WTC11 (cell line): ENCODE measurements at regions not wholly inside any gene's neighbourhood (a gene's known extent, or its start where the extent isn't known, plus 50 kb on each side); places are given as distances from the start of the nearest gene placed in this dataset.

Experiments
- ATAC-seq: fragments of 200-7000 bp; cut with Tn5 transposase; 2 replicates; pipeline ENCODE4 v1.10.0; 2021; ENCODE audit warnings: mild to moderate bottlenecking, moderate library complexity
- CTCF ChIA-PET: fragments of 300-600 bp; sonication (Branson Sonifier 250); formaldehyde crosslinking; loops from one replicate; lab custom pipeline; 2021; ENCODE audit warnings: antibody characterized with exemption; lab: Charles Lee
- POLR2A ChIA-PET: fragments of 350-600 bp; sonication (Branson Sonifier 250); formaldehyde crosslinking; loops from one replicate; lab custom pipeline; 2021; ENCODE audit warnings: antibody characterized with exemption; lab: Charles Lee
- DNase-seq: peaks from one replicate; pipeline ENCODE4 v3.0.0; 2021; ENCODE audit warnings: low spot score
- H3K27ac Mint-ChIP-seq: 2 replicates; pipeline ENCODE4 v1.8.0; 2021; ENCODE audit warnings: mixed read lengths
- H3K27me3 Mint-ChIP-seq: 2 replicates; pipeline ENCODE4 v1.8.0; 2021; ENCODE audit warnings: low read depth, mild to moderate bottlenecking, moderate library complexity, mixed read lengths
- H3K36me3 Mint-ChIP-seq: 2 replicates; pipeline ENCODE4 v1.8.0; 2021; ENCODE audit warnings: mixed read lengths
- H3K4me1 Mint-ChIP-seq: 2 replicates; pipeline ENCODE4 v1.8.0; 2022; ENCODE audit warnings: mixed read lengths
- H3K4me3 Mint-ChIP-seq: 2 replicates; pipeline ENCODE4 v1.8.0; 2021; ENCODE audit warnings: mild to moderate bottlenecking, moderate library complexity, mixed read lengths
- H3K9me3 Mint-ChIP-seq: 2 replicates; pipeline ENCODE4 v1.8.0; 2021; ENCODE audit warnings: mixed read lengths
- CREB1 ChIP-seq: sonication (generic); formaldehyde crosslinking; IDR thresholded peaks from 2 replicates; pipeline ENCODE4 v1.8.0; 2023; ENCODE audit warnings: mild to moderate bottlenecking, missing genetic modification reagents
- EMX1 ChIP-seq: fragments of 250-450 bp; sonication (Bioruptor Pico); IDR thresholded peaks from 2 replicates; pipeline ENCODE4 v1.8.0; 2021; ENCODE audit warnings: mild to moderate bottlenecking
- ETV6 ChIP-seq: sonication (generic); formaldehyde crosslinking; IDR thresholded peaks from 2 replicates; pipeline ENCODE4 v1.8.1; 2022; ENCODE audit warnings: mild to moderate bottlenecking, missing genetic modification reagents
- FOXP1 ChIP-seq: sonication (generic); formaldehyde crosslinking; IDR thresholded peaks from 2 replicates; pipeline ENCODE4 v1.8.0; 2022; ENCODE audit warnings: missing genetic modification reagents, mild to moderate bottlenecking, moderate library complexity, borderline replicate concordance
- GRHL2 ChIP-seq: fragments of 250-450 bp; sonication (Bioruptor Pico); IDR thresholded peaks from 2 replicates; pipeline ENCODE4 v1.8.0; 2022; ENCODE audit warnings: mild to moderate bottlenecking, moderate library complexity; ENCODE audit not compliant: insufficient replicate concordance, severe bottlenecking
- JAZF1 ChIP-seq: fragments of 250-450 bp; sonication (Bioruptor Pico); IDR thresholded peaks from 2 replicates; pipeline ENCODE4 v1.9.0; 2021; ENCODE audit warnings: moderate library complexity, mild to moderate bottlenecking, inconsistent platforms
- MXD4 ChIP-seq: fragments of 250-450 bp; sonication (Bioruptor Pico); IDR thresholded peaks from 2 replicates; pipeline ENCODE4 v1.8.0; 2021; ENCODE audit warnings: mild to moderate bottlenecking, moderate library complexity, borderline replicate concordance
- MYBL2 ChIP-seq: sonication (generic); formaldehyde crosslinking; IDR thresholded peaks from 2 replicates; pipeline ENCODE4 v1.8.1; 2023; ENCODE audit warnings: mild to moderate bottlenecking, moderate library complexity, missing genetic modification reagents
- NFE2L1 ChIP-seq: sonication (generic); formaldehyde crosslinking; IDR thresholded peaks from 2 replicates; pipeline ENCODE4 v1.8.1; 2023; ENCODE audit warnings: missing genetic modification reagents
- NFYB ChIP-seq: sonication (generic); formaldehyde crosslinking; conservative IDR thresholded peaks from 2 replicates; pipeline ENCODE4 v1.8.0; 2022; ENCODE audit warnings: low read depth, missing genetic modification reagents
- NR1H2 ChIP-seq: sonication (generic); formaldehyde crosslinking; IDR thresholded peaks from 2 replicates; pipeline ENCODE4 v1.9.0; 2021; ENCODE audit warnings: mild to moderate bottlenecking, moderate library complexity, missing genetic modification reagents
- NR3C1 ChIP-seq: sonication (generic); formaldehyde crosslinking; conservative IDR thresholded peaks from 2 replicates; pipeline ENCODE4 v1.8.1; 2023; ENCODE audit warnings: low read depth, mild to moderate bottlenecking, missing genetic modification reagents
- PRRX2 ChIP-seq: fragments of 250-450 bp; sonication (Bioruptor Pico); IDR thresholded peaks from 2 replicates; pipeline ENCODE4 v1.8.0; 2021; ENCODE audit warnings: mild to moderate bottlenecking
- TCF7 ChIP-seq: sonication (generic); formaldehyde crosslinking; IDR thresholded peaks from 2 replicates; pipeline ENCODE4 v1.8.0; 2022; ENCODE audit warnings: mild to moderate bottlenecking, low read depth, missing genetic modification reagents, moderate library complexity
- TEAD1 ChIP-seq: sonication (generic); formaldehyde crosslinking; IDR thresholded peaks from 2 replicates; pipeline ENCODE4 v1.8.0; 2022; ENCODE audit warnings: mild to moderate bottlenecking, missing genetic modification reagents
- ZNF232 ChIP-seq: sonication (generic); formaldehyde crosslinking; IDR thresholded peaks from 2 replicates; pipeline ENCODE4 v1.8.0; 2022; ENCODE audit warnings: mild to moderate bottlenecking, missing genetic modification reagents
- ZNF317 ChIP-seq: sonication (generic); formaldehyde crosslinking; IDR thresholded peaks from 2 replicates; pipeline ENCODE4 v1.8.1; 2023; ENCODE audit warnings: low read depth, mild to moderate bottlenecking, moderate library complexity, missing genetic modification reagents, borderline replicate concordance
- ZNF396 ChIP-seq: fragments of 250-450 bp; sonication (Bioruptor Pico); IDR thresholded peaks from 2 replicates; pipeline ENCODE4 v1.8.0; 2021; ENCODE audit warnings: mild to moderate bottlenecking, moderate library complexity, borderline replicate concordance
- ZNF416 ChIP-seq: fragments of 250-450 bp; sonication (Bioruptor Pico); IDR thresholded peaks from 2 replicates; pipeline ENCODE4 v1.9.0; 2021; ENCODE audit warnings: mild to moderate bottlenecking, inconsistent platforms
- TF ChIP-seq, protein P1 (sequence below): sonication (generic); formaldehyde crosslinking; IDR thresholded peaks from 2 replicates; pipeline ENCODE4 v1.8.1; 2022; ENCODE audit warnings: low read depth, missing genetic modification reagents, borderline replicate concordance
- TF ChIP-seq, protein P2 (sequence below): sonication (generic); formaldehyde crosslinking; IDR thresholded peaks from 2 replicates; pipeline ENCODE4 v1.8.1; 2023; ENCODE audit warnings: mild to moderate bottlenecking, missing genetic modification reagents, moderate library complexity
- TF ChIP-seq, protein P3 (sequence below): fragments of 250-450 bp; sonication (Bioruptor Pico); IDR thresholded peaks from 2 replicates; pipeline ENCODE4 v1.9.0; 2021; ENCODE audit warnings: mild to moderate bottlenecking
- TF ChIP-seq, protein P4 (sequence below): sonication (generic); formaldehyde crosslinking; IDR thresholded peaks from 2 replicates; pipeline ENCODE4 v1.8.1; 2023; ENCODE audit warnings: mild to moderate bottlenecking, missing genetic modification reagents, moderate library complexity
- TF ChIP-seq, protein P5 (sequence below): fragments of 200-600 bp; IDR thresholded peaks from 2 replicates; pipeline ENCODE4 v1.8.0; 2022; ENCODE audit warnings: antibody characterized with exemption
- TF ChIP-seq, protein P6 (sequence below): sonication (generic); formaldehyde crosslinking; IDR thresholded peaks from 2 replicates; pipeline ENCODE4 v1.8.0; 2022; ENCODE audit warnings: mild to moderate bottlenecking, missing genetic modification reagents

DNA sequence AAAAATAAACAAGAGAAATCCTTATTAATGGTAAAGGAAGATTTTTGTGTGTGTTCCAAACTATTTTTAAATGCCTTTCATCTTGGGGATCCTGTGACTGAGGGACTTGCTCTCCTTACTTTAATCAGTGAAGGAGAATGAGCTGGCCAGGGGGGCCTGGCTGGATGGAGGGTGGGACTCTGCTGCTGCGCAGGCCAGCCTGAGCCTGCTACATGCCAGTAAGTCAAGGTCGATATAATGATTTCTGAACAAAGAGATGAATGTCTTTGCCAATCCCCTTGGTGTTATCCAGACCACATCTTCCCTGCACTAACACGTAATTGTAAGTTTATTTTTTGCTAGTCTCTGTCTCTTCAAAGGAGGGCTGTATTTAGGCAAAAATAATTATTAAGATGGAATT, 1679.2 kb upstream of the TENM3 start (continued):
- TF ChIP-seq, protein P1, sequence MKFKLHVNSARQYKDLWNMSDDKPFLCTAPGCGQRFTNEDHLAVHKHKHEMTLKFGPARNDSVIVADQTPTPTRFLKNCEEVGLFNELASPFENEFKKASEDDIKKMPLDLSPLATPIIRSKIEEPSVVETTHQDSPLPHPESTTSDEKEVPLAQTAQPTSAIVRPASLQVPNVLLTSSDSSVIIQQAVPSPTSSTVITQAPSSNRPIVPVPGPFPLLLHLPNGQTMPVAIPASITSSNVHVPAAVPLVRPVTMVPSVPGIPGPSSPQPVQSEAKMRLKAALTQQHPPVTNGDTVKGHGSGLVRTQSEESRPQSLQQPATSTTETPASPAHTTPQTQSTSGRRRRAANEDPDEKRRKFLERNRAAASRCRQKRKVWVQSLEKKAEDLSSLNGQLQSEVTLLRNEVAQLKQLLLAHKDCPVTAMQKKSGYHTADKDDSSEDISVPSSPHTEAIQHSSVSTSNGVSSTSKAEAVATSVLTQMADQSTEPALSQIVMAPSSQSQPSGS (CRISPR knock-in tag): no peak
- TF ChIP-seq ZNF396 (CRISPR knock-in tag) (no peak), CREB1 (no peak), EMX1 (CRISPR knock-in tag) (no peak)
- TF ChIP-seq, protein P2, sequence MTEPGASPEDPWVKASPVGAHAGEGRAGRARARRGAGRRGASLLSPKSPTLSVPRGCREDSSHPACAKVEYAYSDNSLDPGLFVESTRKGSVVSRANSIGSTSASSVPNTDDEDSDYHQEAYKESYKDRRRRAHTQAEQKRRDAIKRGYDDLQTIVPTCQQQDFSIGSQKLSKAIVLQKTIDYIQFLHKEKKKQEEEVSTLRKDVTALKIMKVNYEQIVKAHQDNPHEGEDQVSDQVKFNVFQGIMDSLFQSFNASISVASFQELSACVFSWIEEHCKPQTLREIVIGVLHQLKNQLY (CRISPR knock-in tag): no peak

DNA sequence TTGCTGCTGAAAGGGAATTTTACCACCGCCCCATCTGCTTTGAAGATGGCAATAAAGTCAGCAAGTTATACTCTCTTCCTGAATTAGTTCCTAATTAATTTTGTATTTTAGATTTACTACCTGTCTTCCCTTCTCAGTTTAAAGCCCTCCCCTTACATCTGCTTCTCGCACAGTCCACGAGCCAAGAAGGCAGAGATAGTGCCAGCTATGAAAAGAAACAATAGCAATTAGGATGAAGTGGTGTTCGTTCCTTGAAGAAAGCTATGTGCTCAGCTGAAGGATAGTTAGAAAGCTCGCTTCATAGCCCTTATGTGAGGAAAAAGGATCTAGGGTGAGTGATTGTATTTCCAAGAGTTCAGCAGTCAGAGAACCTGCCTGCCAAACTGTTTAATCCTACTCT, 1678.8 kb upstream of the TENM3 start:
- Mint-ChIP-seq H3K36me3 (no peaks in the 10 kb centered on the region), H3K9me3 (no peaks in the 10 kb centered on the region), H3K4me1 (no peaks in the 10 kb centered on the region), H3K27me3 (no peaks in the 10 kb centered on the region), H3K27ac (no peak overlapping the region), H3K4me3 (no peak overlapping the region)
- ChIA-PET POLR2A (no interaction called here), CTCF (no interaction called here)
- no peak for TF ChIP-seq NFE2L1 (CRISPR knock-in tag)
- TF ChIP-seq GRHL2 (CRISPR knock-in tag): no peak
- TF ChIP-seq JAZF1 (CRISPR knock-in tag): no peak
- TF ChIP-seq, protein P3, sequence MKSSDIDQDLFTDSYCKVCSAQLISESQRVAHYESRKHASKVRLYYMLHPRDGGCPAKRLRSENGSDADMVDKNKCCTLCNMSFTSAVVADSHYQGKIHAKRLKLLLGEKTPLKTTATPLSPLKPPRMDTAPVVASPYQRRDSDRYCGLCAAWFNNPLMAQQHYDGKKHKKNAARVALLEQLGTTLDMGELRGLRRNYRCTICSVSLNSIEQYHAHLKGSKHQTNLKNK (CRISPR knock-in tag): no peak
- TF ChIP-seq NFYB: no peak
- no peak for TF ChIP-seq NR3C1 (CRISPR knock-in tag)
- no peak for TF ChIP-seq TCF7 (CRISPR knock-in tag)
- TF ChIP-seq ZNF232 (CRISPR knock-in tag): no peak
- no peak for TF ChIP-seq TEAD1
- TF ChIP-seq, protein P4, sequence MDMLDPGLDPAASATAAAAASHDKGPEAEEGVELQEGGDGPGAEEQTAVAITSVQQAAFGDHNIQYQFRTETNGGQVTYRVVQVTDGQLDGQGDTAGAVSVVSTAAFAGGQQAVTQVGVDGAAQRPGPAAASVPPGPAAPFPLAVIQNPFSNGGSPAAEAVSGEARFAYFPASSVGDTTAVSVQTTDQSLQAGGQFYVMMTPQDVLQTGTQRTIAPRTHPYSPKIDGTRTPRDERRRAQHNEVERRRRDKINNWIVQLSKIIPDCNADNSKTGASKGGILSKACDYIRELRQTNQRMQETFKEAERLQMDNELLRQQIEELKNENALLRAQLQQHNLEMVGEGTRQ (CRISPR knock-in tag): no peak
- TF ChIP-seq MYBL2 (CRISPR knock-in tag): no peak
- no peak for TF ChIP-seq ZNF317 (CRISPR knock-in tag)
- TF ChIP-seq, protein P5, sequence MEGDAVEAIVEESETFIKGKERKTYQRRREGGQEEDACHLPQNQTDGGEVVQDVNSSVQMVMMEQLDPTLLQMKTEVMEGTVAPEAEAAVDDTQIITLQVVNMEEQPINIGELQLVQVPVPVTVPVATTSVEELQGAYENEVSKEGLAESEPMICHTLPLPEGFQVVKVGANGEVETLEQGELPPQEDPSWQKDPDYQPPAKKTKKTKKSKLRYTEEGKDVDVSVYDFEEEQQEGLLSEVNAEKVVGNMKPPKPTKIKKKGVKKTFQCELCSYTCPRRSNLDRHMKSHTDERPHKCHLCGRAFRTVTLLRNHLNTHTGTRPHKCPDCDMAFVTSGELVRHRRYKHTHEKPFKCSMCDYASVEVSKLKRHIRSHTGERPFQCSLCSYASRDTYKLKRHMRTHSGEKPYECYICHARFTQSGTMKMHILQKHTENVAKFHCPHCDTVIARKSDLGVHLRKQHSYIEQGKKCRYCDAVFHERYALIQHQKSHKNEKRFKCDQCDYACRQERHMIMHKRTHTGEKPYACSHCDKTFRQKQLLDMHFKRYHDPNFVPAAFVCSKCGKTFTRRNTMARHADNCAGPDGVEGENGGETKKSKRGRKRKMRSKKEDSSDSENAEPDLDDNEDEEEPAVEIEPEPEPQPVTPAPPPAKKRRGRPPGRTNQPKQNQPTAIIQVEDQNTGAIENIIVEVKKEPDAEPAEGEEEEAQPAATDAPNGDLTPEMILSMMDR: no peak
- ATAC-seq (no peak), DNase-seq (no peak)

DNA sequence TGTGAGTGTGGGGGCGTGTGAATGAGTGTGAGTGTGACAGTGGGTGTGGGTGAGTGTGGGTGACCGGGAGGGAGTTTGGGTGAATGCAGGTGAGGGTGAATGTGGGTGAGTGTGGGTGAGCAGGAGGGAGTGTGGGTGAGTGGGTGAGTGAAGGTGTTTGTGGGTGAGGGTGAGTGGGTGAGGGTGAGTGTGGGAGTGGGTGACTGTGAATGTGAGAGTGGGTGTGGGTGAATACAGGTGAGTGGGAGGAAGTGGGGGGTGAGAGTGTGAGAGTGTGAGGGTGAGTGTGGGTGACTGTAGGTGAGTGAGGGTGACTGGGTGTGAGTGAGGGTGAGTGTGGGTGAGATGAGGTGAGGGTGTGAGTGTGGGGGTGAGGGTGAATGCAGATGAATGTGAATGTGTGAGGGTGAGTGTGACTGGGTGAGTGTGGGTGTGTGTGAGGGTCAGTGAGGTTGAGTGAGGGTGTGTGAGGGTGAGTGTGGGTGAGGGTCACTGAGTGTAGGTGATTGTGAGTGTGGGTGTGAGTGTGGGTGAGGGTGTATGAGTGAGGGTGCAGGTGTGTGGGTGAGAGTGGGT, 1677.3 kb upstream of the TENM3 start:
- POLR2A ChIA-PET: no interaction called here
- Mint-ChIP-seq H3K9me3 (peaks cover 3% of the 10 kb centered on the region; the same call in 1 of the 2 replicates), H3K27me3 (no peaks in the 10 kb centered on the region)

More for the DNA sequence above, 1677.3 kb upstream of the TENM3 start:
- Mint-ChIP-seq H3K27ac (no peak overlapping the region), H3K36me3 (no peaks in the 10 kb centered on the region), H3K4me1 (no peaks in the 10 kb centered on the region), H3K4me3 (no peak overlapping the region)
- TF ChIP-seq ZNF416 (CRISPR knock-in tag): no peak
- TF ChIP-seq ETV6 (CRISPR knock-in tag): no peak
- no peak for TF ChIP-seq TCF7 (CRISPR knock-in tag)
- TF ChIP-seq MXD4 (CRISPR knock-in tag): no peak
- TF ChIP-seq, protein P6, sequence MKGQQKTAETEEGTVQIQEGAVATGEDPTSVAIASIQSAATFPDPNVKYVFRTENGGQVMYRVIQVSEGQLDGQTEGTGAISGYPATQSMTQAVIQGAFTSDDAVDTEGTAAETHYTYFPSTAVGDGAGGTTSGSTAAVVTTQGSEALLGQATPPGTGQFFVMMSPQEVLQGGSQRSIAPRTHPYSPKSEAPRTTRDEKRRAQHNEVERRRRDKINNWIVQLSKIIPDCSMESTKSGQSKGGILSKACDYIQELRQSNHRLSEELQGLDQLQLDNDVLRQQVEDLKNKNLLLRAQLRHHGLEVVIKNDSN (CRISPR knock-in tag): no peak
- TF ChIP-seq PRRX2 (CRISPR knock-in tag): no peak
- no peak for TF ChIP-seq FOXP1
- TF ChIP-seq ZNF232 (CRISPR knock-in tag): no peak
- TF ChIP-seq NR1H2 (CRISPR knock-in tag): no peak
- TF ChIP-seq, protein P5: no peak
- CTCF ChIA-PET: no interaction called here
- DNase-seq (no peak), ATAC-seq (no peak)
